IMR-90 (cell line): ENCODE measurements at regions not wholly inside any gene's neighbourhood (a gene's known extent, or its start where the extent isn't known, plus 50 kb on each side); places are given as distances from the start of the nearest gene placed in this dataset.

Experiments used
- ATAC-seq: fragments of 200-7000 bp; cut with Tn5 transposase; 2 replicates; pipeline ENCODE4 v1.9.1; 2020; ENCODE audit warnings: low read depth, mild to moderate bottlenecking, moderate library complexity
- BruUV-seq: library from RNA; stranded (reverse); fragments of 400-500 nt; replicated peaks from 2 replicates; lab custom pipeline; 2021; lab: Mats Ljungman, UMichigan
- CTCF ChIA-PET: fragments of 300-600 bp; formaldehyde crosslinking; extraction: SDS; loops from one replicate; lab custom pipeline; 2021; ENCODE audit warnings: antibody characterized with exemption; lab: Yijun Ruan, JAX
- POLR2A ChIA-PET: fragments of 300-600 bp; sonication (Branson Sonifier 250); formaldehyde crosslinking; loops from one replicate; lab custom pipeline; 2022; ENCODE audit warnings: antibody characterized with exemption; ENCODE audit not compliant: unreplicated experiment; lab: Charles Lee
- DNase-seq: peaks from one replicate; pipeline ENCODE4 v3.0.0; 2013
- H2AFZ ChIP-seq: replicated peaks from 2 replicates; pipeline ENCODE3; 2013; ENCODE audit warnings: low read length, mild to moderate bottlenecking; ENCODE audit not compliant: poor library complexity
- H2AK5ac ChIP-seq: 2 replicates; pipeline ENCODE4 v1.6.1; 2013; ENCODE audit warnings: low read depth, low read length, inconsistent platforms
- H2AK9ac ChIP-seq: replicated peaks from 2 replicates; pipeline ENCODE3; 2013; ENCODE audit warnings: mild to moderate bottlenecking, low read depth, low read length, moderate library complexity; ENCODE audit not compliant: poor library complexity
- H2BK120ac ChIP-seq: 2 replicates; pipeline ENCODE4 v1.6.1; 2013; ENCODE audit warnings: low read depth, low read length, inconsistent platforms
- H2BK15ac ChIP-seq: 3 replicates; pipeline ENCODE4 v1.6.1; 2013; ENCODE audit warnings: low read depth, low read length, inconsistent platforms
- H2BK20ac ChIP-seq: 2 replicates; pipeline ENCODE4 v1.6.1; 2013; ENCODE audit warnings: low read depth, mild to moderate bottlenecking, inconsistent platforms, low read length, moderate library complexity
- H2BK5ac ChIP-seq: 2 replicates; pipeline ENCODE4 v1.6.1; 2013; ENCODE audit warnings: mild to moderate bottlenecking, low read depth, low read length, inconsistent platforms; ENCODE audit not compliant: poor library complexity, severe bottlenecking
- H3K14ac ChIP-seq: replicated peaks from 2 replicates; pipeline ENCODE4 v1.6.1; 2013; ENCODE audit warnings: low read depth, low read length, inconsistent platforms
- H3K18ac ChIP-seq: 2 replicates; pipeline ENCODE4 v1.6.1; 2013; ENCODE audit warnings: low read depth, low read length, control low read depth
- H3K23ac ChIP-seq: 2 replicates; pipeline ENCODE4 v1.6.1; 2013; ENCODE audit warnings: low read depth, low read length, inconsistent platforms
- H3K27ac ChIP-seq: 2 replicates; pipeline ENCODE4 v1.5.1; 2013; ENCODE audit warnings: mild to moderate bottlenecking, control low read depth, low read length; ENCODE audit not compliant: insufficient read depth
- H3K27me3 ChIP-seq: 2 replicates; pipeline ENCODE4 v1.6.1; 2013; ENCODE audit warnings: low read length; ENCODE audit not compliant: control insufficient read depth, insufficient read depth
- H3K36me3 ChIP-seq: 2 replicates; pipeline ENCODE4 v1.6.1; 2013; ENCODE audit warnings: low read length, mixed read lengths; ENCODE audit not compliant: control insufficient read depth, insufficient read depth
- H3K4ac ChIP-seq: 2 replicates; pipeline ENCODE4 v1.6.1; 2013; ENCODE audit warnings: low read depth, low read length, inconsistent platforms
- H3K4me1 ChIP-seq: 2 replicates; pipeline ENCODE4 v1.6.1; 2013; ENCODE audit warnings: low read length, mixed read lengths; ENCODE audit not compliant: control insufficient read depth, insufficient read depth
- H3K4me2 ChIP-seq: 2 replicates; pipeline ENCODE4 v1.6.1; 2013; ENCODE audit warnings: low read depth, mild to moderate bottlenecking, control low read depth, low read length, moderate library complexity
- H3K4me3 ChIP-seq: 2 replicates; pipeline ENCODE4 v1.5.1; 2013; ENCODE audit warnings: low read depth, mild to moderate bottlenecking, control low read depth, low read length, moderate library complexity; ENCODE audit not compliant: insufficient read depth
- H3K56ac ChIP-seq: 2 replicates; pipeline ENCODE4 v1.6.1; 2013; ENCODE audit warnings: low read length, inconsistent platforms; ENCODE audit not compliant: insufficient read depth; ENCODE audit errors: extremely low read depth
- H3K79me1 ChIP-seq, 2 experiments: 2 replicates each; pipeline ENCODE4 v1.6.1; 2013; ENCODE audit warnings: low read length in 2 of 2, inconsistent platforms in 1 of 2, low read depth in 1 of 2
- H3K9ac ChIP-seq: 2 replicates; pipeline ENCODE4 v1.6.1; 2013; ENCODE audit warnings: low read depth, low read length, control low read depth
- H3K9me1 ChIP-seq: 2 replicates; pipeline ENCODE4 v1.6.1; 2013; ENCODE audit warnings: low read length, inconsistent platforms; ENCODE audit not compliant: insufficient read depth
- H3K9me3 ChIP-seq: 2 replicates; pipeline ENCODE4 v1.6.1; 2013; ENCODE audit warnings: low read length; ENCODE audit not compliant: control insufficient read depth, insufficient read depth
- H4K20me1 ChIP-seq: 2 replicates; pipeline ENCODE4 v1.6.1; 2013; ENCODE audit warnings: low read length, inconsistent platforms; ENCODE audit not compliant: insufficient read depth
- H4K5ac ChIP-seq: 2 replicates; pipeline ENCODE4 v1.6.1; 2013; ENCODE audit warnings: mild to moderate bottlenecking, low read depth, low read length, control low read depth
- H4K8ac ChIP-seq, 2 experiments: 2 replicates each; pipeline ENCODE4 v1.6.1; 2013; ENCODE audit warnings: low read depth in 2 of 2, low read length in 2 of 2, control low read depth in 1 of 2, inconsistent platforms in 1 of 2
- H4K91ac ChIP-seq: 2 replicates; pipeline ENCODE4 v1.6.1; 2013; ENCODE audit warnings: low read depth, low read length, inconsistent platforms; ENCODE audit not compliant: insufficient read depth
- BHLHE40 ChIP-seq: fragments of 150-350 bp; IDR thresholded peaks from 2 replicates; pipeline ENCODE4 v1.6.1; 2016; ENCODE audit warnings: mild to moderate bottlenecking, low read depth, low read length
- CEBPB ChIP-seq: IDR thresholded peaks from 2 replicates; pipeline ENCODE4 v1.6.1; 2012; ENCODE audit warnings: low read depth, low read length, improper control_type of control experiment
- CTCF ChIP-seq: conservative IDR thresholded peaks from 2 replicates; pipeline ENCODE4 v1.5.1; 2012; ENCODE audit warnings: mild to moderate bottlenecking, low read depth, low read length, improper control_type of control experiment
- ELK1 ChIP-seq: fragments of 150-350 bp; IDR thresholded peaks from 2 replicates; pipeline ENCODE4 v1.6.1; 2016; ENCODE audit warnings: low read depth, mild to moderate bottlenecking, low read length, moderate library complexity, borderline replicate concordance
- FOS ChIP-seq: fragments of 150-350 bp; IDR thresholded peaks from 2 replicates; pipeline ENCODE4 v1.6.1; 2016; ENCODE audit warnings: low read depth, low read length
- MAZ ChIP-seq: IDR thresholded peaks from 2 replicates; pipeline ENCODE4 v1.6.1; 2012; ENCODE audit warnings: low read depth, mild to moderate bottlenecking, low read length, improper control_type of control experiment, moderate library complexity, borderline replicate concordance
- NFE2L2 ChIP-seq: fragments of 150-350 bp; IDR thresholded peaks from 2 replicates; pipeline ENCODE4 v1.6.1; 2016; ENCODE audit warnings: low read depth, mild to moderate bottlenecking, low read length
- RAD21 ChIP-seq: IDR thresholded peaks from 2 replicates; pipeline ENCODE4 v1.6.1; 2012; ENCODE audit warnings: low read length, improper control_type of control experiment
- RCOR1 ChIP-seq: IDR thresholded peaks from 2 replicates; pipeline ENCODE4 v1.6.1; 2012; ENCODE audit warnings: mild to moderate bottlenecking, low read length, improper control_type of control experiment; ENCODE audit not compliant: insufficient replicate concordance
- RFX5 ChIP-seq: IDR thresholded peaks from 2 replicates; pipeline ENCODE4 v1.8.0; 2012; ENCODE audit warnings: low read depth, mild to moderate bottlenecking, low read length, moderate library complexity
- USF2 ChIP-seq: fragments of 150-350 bp; IDR thresholded peaks from 2 replicates; pipeline ENCODE4 v1.6.1; 2017; ENCODE audit warnings: mild to moderate bottlenecking, antibody characterized with exemption, low read length, low read depth
- WGBS, 2 experiments: methylation state at CpG; one replicate each; pipeline versions ENCODE4 v1.1.5 to v1.1.7; 2013; ENCODE audit warnings: missing lambda C conversion rate in 2 of 2; ENCODE audit not compliant: insufficient read length in 1 of 2; ENCODE audit errors: extremely low coverage in 2 of 2; 5-methylcytosine and 5-hydroxymethylcytosine counted together
- dilution Hi-C: fragments of 300-500 bp; cut with HindIII; formaldehyde crosslinking; loops from one replicate; pipeline ENCODE4 v1.14.3; 2018; ENCODE audit warnings: low sequenced_read_pairs; ENCODE audit not compliant: unreplicated experiment
- in situ Hi-C: fragments of 300-500 bp; cut with MboI; formaldehyde crosslinking; loops from 3 replicates; pipeline ENCODE4 v1.14.3; 2019; ENCODE audit warnings: low sequenced_read_pairs, inconsistent platforms, mixed read lengths
- intact Hi-C: fragments of 100-400 bp; cut with micrococcal nuclease; formaldehyde crosslinking; loops from 2 replicates; pipeline ENCODE4 v1.10.0; 2022

- WGBS, 2 experiments = no CpG with 5 or more reads among the region's 6 CpGs
- Histone ChIP-seq H2BK120ac (no peak overlapping the region), H3K9ac (no peak overlapping the region), H4K5ac (no peak overlapping the region), H3K4me3 (no peak overlapping the region), H3K79me1 (no peaks in the 10 kb centered on the region), H3K18ac (no peak overlapping the region), H3K27ac (no peak overlapping the region), H4K8ac (no peak overlapping the region), H3K14ac (no peak overlapping the region), H3K56ac (no peak overlapping the region), H3K9me1 (no peaks in the 10 kb centered on the region), H2BK15ac (no peak overlapping the region), H3K9me3 (no peaks in the 10 kb centered on the region), H2AK9ac (no peak overlapping the region), H2BK5ac (no peak overlapping the region), H4K91ac (no peak overlapping the region), H2AFZ (no peak overlapping the region), H2AK5ac (no peak overlapping the region), H3K36me3 (no peaks in the 10 kb centered on the region), H3K4me2 (no peak overlapping the region), H3K23ac (no peak overlapping the region), H2BK20ac (no peak overlapping the region), H3K4ac (no peak overlapping the region), H3K27me3 (no peaks in the 10 kb centered on the region), H4K20me1 (no peaks in the 10 kb centered on the region), H3K4me1 (no peaks in the 10 kb centered on the region)
- no TSS peak for BruUV-seq
- DNase-seq = peak; percentile 11
- no peak for TF ChIP-seq RCOR1
- TF ChIP-seq CEBPB = no peak
- no peak for TF ChIP-seq MAZ
- no peak for TF ChIP-seq ELK1
- no peak for TF ChIP-seq BHLHE40
- TF ChIP-seq FOS = no peak
- no peak for TF ChIP-seq NFE2L2
- no peak for TF ChIP-seq RAD21
- TF ChIP-seq CTCF = no peak
- TF ChIP-seq RFX5 = no peak
- no peak for TF ChIP-seq USF2
- intact Hi-C loops = no loop called here
- ChIA-PET CTCF (interaction anchor here (0.6 kb wide), 1 partner anchor 23 kb away, joined by 5 read pairs; no protein-coding TSS in a partner anchor), POLR2A (no interaction called here)
- ATAC-seq = no peak
- dilution Hi-C loops = no loop called here
- in situ Hi-C loops = no loop called here
Measured at GRCh38 chr3:32632533-32633265, 52.3 kb upstream of the CNOT10 start.
